Inflammatory macrophage treated with lipopolysaccharide for 4 hours (primary cell): ENCODE measurements at regions not wholly inside any gene's neighbourhood (a gene's known extent, or its start where the extent isn't known, plus 50 kb on each side); places are given as distances from the start of the nearest gene placed in this dataset.

Experiments
- DNase-seq: peaks from one replicate; pipeline ENCODE4 v3.0.0-alpha.2; 2020

GRCh38 chr18:29123706-29124530, 947.0 kb upstream of the CDH2 start:
- peak; percentile 44 for DNase-seq

- DNase-seq = no peak
These were observed 927.7 kb upstream of the CDH2 start for GRCh38 chr18:29104671-29105070.

GRCh38 chr18:29104227-29104626, 927.3 kb upstream of the CDH2 start:
- no peak for DNase-seq

GRCh38 chr18:29096079-29096770, 919.3 kb upstream of the CDH2 start:
- DNase-seq = peak; percentile 38

GRCh38 chr18:29087616-29088246, 910.8 kb upstream of the CDH2 start:
- DNase-seq = no peak

- no peak for DNase-seq
These were observed 907.2 kb upstream of the CDH2 start for GRCh38 chr18:29084120-29084519.

GRCh38 chr18:29083545-29083944, 906.6 kb upstream of the CDH2 start:
- DNase-seq = no peak

- no peak for DNase-seq
These were observed 904.0 kb upstream of the CDH2 start for GRCh38 chr18:29080946-29081345.

- no peak for DNase-seq
These were observed 901.3 kb upstream of the CDH2 start for GRCh38 chr18:29078273-29078672.

- no peak for DNase-seq
These were observed 900.4 kb upstream of the CDH2 start for GRCh38 chr18:29077344-29077743.

- DNase-seq = no peak
These were observed 899.7 kb upstream of the CDH2 start for GRCh38 chr18:29076645-29077044.

- DNase-seq = no peak
These were observed 897.2 kb upstream of the CDH2 start for GRCh38 chr18:29074147-29074546.

- no peak for DNase-seq
These were observed 894.9 kb upstream of the CDH2 start for GRCh38 chr18:29071869-29072268.

GRCh38 chr18:29063346-29063745, 886.4 kb upstream of the CDH2 start:
- no peak for DNase-seq

GRCh38 chr18:29062921-29063320, 886.0 kb upstream of the CDH2 start:
- no peak for DNase-seq

GRCh38 chr18:29060349-29060748, 883.4 kb upstream of the CDH2 start:
- peak; percentile 11 for DNase-seq

GRCh38 chr18:29057703-29058102, 880.8 kb upstream of the CDH2 start:
- no peak for DNase-seq

GRCh38 chr18:29056800-29057199, 879.9 kb upstream of the CDH2 start:
- no peak for DNase-seq

- no peak for DNase-seq
These were observed 865.0 kb upstream of the CDH2 start for GRCh38 chr18:29041976-29042375.

GRCh38 chr18:29034113-29034856, 857.4 kb upstream of the CDH2 start:
- DNase-seq = no peak

GRCh38 chr18:29028560-29028959, 851.6 kb upstream of the CDH2 start:
- DNase-seq = no peak

GRCh38 chr18:29018976-29019375, 842.0 kb upstream of the CDH2 start:
- DNase-seq = no peak

GRCh38 chr18:29012883-29013465, 836.0 kb upstream of the CDH2 start:
- DNase-seq = no peak
